ENCODE measurements at regions not wholly inside any gene's neighbourhood (a gene's known extent, or its start where the extent isn't known, plus 50 kb on each side); places are given as distances from the start of the nearest gene placed in this dataset.

DNA sequence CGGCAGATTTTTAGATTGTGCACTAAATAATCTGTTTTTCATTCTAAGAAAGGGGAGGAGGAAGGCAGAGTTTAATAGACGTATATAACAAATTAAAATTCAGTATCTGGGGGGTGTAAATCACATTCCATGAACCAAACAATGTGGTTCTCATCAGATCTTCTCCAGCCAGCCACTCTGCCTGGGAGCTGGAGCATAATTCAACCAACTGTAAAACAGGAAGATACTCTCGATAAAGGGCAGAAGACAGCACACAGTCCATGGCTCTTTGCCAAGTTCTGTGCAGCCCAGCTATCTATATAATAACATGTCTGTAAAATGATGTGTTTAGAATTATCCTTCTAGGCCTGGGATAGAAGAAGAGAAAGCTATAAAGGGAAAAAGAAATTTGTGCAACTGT, 289.9 kb upstream of the ZFP64 start:
- POLR2A ChIA-PET, result no interaction called here

DNA sequence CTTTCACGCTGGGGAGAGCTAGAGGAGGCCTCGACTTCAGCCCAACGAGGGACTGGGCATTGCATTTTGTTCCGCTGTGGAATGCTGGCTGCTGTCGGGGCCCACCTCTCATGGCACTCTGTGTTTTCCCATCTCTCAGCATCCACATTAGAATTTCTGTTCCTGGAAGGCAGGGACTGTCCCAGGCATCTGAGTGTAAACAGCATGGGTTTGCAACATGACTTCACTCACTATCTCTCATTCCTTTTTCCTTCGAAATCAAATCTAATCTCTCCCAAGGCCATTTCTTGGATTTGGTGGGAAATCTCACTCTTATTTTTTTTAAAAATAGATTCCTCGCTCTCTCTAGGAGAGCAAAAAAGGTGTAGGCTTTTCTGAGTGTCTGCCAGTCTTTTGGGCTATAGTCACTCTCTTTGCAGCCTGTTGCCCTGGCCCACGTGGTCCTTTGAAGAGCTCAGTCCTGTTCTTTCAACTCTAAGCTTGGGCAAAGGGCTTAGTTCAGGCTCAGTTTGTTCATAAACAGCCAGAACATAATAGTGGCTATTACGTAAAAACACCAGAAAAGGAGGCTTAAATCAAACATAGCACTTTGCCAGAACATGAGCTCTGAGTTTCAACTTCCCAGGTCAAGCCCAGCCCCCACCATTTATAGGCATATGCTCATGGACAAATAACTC, 284.6 kb upstream of the ZFP64 start:
- CTCF ChIA-PET, result no interaction called here

More for the DNA sequence above, 289.9 kb upstream of the ZFP64 start:
- H3K4me3 ChIP-seq (ENCODE audit: low read depth, low read length), result no peak overlapping the region
- CTCF ChIA-PET, result interaction anchor here (1.2 kb wide), 1 partner anchor 9 kb away, joined by 5 read pairs; no protein-coding TSS in a partner anchor
- no peak for TF ChIP-seq CTCF (IDR thresholded peaks at IDR 0.05; ENCODE audit: insufficient read depth, low read length, missing control alignments)
- DNase-seq (ENCODE audit: low read depth, low spot score), result no peak

DNA sequence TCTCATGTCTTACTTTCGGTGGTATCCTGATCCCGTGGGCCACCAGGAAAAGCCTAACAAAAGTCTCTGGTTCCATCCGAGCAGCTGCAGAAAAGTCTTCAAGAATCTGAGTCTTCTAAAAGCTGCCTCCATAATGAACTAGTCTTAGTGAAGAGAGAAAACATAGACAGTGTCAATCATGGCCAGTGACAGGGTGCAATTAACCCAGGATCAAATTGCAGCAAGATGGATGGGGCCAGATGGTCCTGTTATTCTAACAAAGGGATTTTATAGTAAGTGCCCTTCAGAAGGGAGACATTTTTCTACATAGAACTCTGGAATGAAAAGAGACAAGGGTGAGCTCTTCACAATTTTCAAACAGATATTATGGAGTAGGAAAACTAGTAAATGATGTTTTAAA, 281.6 kb upstream of the ZFP64 start:
- POLR2A ChIA-PET, result no interaction called here
- no peak for TF ChIP-seq CTCF (IDR thresholded peaks at IDR 0.05; ENCODE audit: insufficient read depth, low read length, missing control alignments)
- DNase-seq (ENCODE audit: low read depth, low spot score), result no peak
- CTCF ChIA-PET, result no interaction called here
- H3K4me3 ChIP-seq (ENCODE audit: low read depth, low read length), result no peak overlapping the region

More for the DNA sequence above, 284.6 kb upstream of the ZFP64 start:
- no peak for TF ChIP-seq CTCF (IDR thresholded peaks at IDR 0.05; ENCODE audit: insufficient read depth, low read length, missing control alignments)
- DNase-seq (ENCODE audit: low read depth, low spot score), result no peak
- H3K4me3 ChIP-seq (ENCODE audit: low read depth, low read length), result no peak overlapping the region
- POLR2A ChIA-PET, result no interaction called here

GRCh38 chr20:52470561-52470960, 279.0 kb upstream of the ZFP64 start:
- no peak for TF ChIP-seq CTCF (IDR thresholded peaks at IDR 0.05; ENCODE audit: insufficient read depth, low read length, missing control alignments)
- H3K4me3 ChIP-seq (ENCODE audit: low read depth, low read length), result no peak overlapping the region
- ChIA-PET POLR2A (no interaction called here), CTCF (interaction anchor here (1.0 to 1.4 kb wide), 3 partner anchors 9 to 14 kb away, joined by 3 to 4 read pairs (median 3); no protein-coding TSS in a partner anchor)
- no peak for DNase-seq (ENCODE audit: low read depth, low spot score)

DNA sequence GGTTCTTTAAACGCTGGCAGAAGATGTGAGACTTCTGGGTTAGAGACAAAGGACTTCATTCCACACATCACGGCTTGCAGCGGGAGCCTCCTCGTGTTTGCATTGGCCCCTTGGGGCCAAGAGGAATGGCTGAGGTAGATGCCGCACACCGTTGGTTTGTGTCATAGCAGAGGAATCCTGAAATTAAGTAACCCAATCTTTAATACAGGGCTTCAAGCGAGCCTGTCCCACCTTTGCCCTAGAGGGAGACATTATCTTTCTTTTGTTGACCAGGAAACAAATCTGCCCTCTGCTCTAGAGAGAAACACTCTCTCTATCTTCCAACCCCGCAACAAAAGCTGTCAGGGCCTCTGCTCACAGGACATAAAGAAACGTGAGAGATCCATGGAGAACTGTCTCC, 277.5 kb upstream of the ZFP64 start:
- TF ChIP-seq CTCF (IDR thresholded peaks at IDR 0.05; ENCODE audit: insufficient read depth, low read length, missing control alignments), result no peak
- DNase-seq (ENCODE audit: low read depth, low spot score), result no peak
- no peak overlapping the region for H3K4me3 ChIP-seq (ENCODE audit: low read depth, low read length)
- CTCF ChIA-PET, result no interaction called here
- POLR2A ChIA-PET, result no interaction called here

GRCh38 chr20:52465991-52466390, 274.4 kb upstream of the ZFP64 start:
- no peak overlapping the region for H3K4me3 ChIP-seq (ENCODE audit: low read depth, low read length)
- ChIA-PET POLR2A (no interaction called here), CTCF (no interaction called here)
- no peak for TF ChIP-seq CTCF (IDR thresholded peaks at IDR 0.05; ENCODE audit: insufficient read depth, low read length, missing control alignments)
- no peak for DNase-seq (ENCODE audit: low read depth, low spot score)
